ENCODE measurements at regions not wholly inside any gene's neighbourhood (a gene's known extent, or its start where the extent isn't known, plus 50 kb on each side); places are given as distances from the start of the nearest gene placed in this dataset.
A peak's percentile ranks its signal among the peaks of the same experiment; 100 is the strongest.

DNA sequence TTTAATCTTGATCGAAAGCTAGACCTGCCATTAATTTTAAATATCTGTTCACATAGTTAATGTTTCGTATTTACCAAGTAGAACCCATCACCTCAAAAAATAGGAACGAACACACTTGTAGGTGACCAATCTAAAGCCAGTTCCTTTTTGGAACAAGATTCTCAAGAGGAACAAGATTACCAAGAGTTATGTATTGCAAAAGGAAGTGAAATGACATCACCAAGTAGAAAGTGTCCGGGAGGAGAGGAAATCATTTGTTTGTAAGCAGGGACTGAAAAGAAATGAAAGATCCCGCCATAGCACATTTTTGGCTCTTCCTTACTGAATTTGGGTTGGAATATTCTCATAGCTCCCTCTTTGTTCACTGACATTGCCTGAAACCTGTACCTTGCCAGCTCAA, 1200.5 kb downstream of the SORCS1 start:
- H3K4me3 ChIP-seq (ENCODE audit: low read length) = no peak overlapping the region
- no peaks in the 10 kb centered on the region for H3K36me3 ChIP-seq (ENCODE audit: insufficient read depth, low read length)
- H3K27me3 ChIP-seq (ENCODE audit: insufficient read depth, low read length) = no peaks in the 10 kb centered on the region
- H3K4me1 ChIP-seq (ENCODE audit: insufficient read depth, low read length) = peaks cover 5% of the 10 kb centered on the region
- H3K9me3 ChIP-seq (ENCODE audit: low read length) = no peaks in the 10 kb centered on the region
- H2AFZ ChIP-seq (ENCODE audit: low read depth, low read length) = no peak overlapping the region

- Histone ChIP-seq H3K9me3 (ENCODE audit: low read length) (no peaks in the 10 kb centered on the region), H2AFZ (ENCODE audit: low read depth, low read length) (no peak overlapping the region), H3K36me3 (ENCODE audit: insufficient read depth, low read length) (no peaks in the 10 kb centered on the region), H3K4me1 (ENCODE audit: insufficient read depth, low read length) (peaks cover 5% of the 10 kb centered on the region), H3K4me3 (ENCODE audit: low read length) (no peak overlapping the region), H3K27me3 (ENCODE audit: insufficient read depth, low read length) (no peaks in the 10 kb centered on the region)
Measured at GRCh38 chr10:105963334-105963884, 1201.1 kb downstream of the SORCS1 start.

GRCh38 chr10:105956550-105956949, 1208.0 kb downstream of the SORCS1 start:
- H3K4me3 ChIP-seq (ENCODE audit: low read length) = no peak overlapping the region
- H3K4me1 ChIP-seq (ENCODE audit: insufficient read depth, low read length) = peaks cover 12% of the 10 kb centered on the region
- H2AFZ ChIP-seq (ENCODE audit: low read depth, low read length) = no peak overlapping the region
- H3K36me3 ChIP-seq (ENCODE audit: insufficient read depth, low read length) = no peaks in the 10 kb centered on the region
- no peaks in the 10 kb centered on the region for H3K27me3 ChIP-seq (ENCODE audit: insufficient read depth, low read length)
- H3K9me3 ChIP-seq (ENCODE audit: low read length) = no peaks in the 10 kb centered on the region

DNA sequence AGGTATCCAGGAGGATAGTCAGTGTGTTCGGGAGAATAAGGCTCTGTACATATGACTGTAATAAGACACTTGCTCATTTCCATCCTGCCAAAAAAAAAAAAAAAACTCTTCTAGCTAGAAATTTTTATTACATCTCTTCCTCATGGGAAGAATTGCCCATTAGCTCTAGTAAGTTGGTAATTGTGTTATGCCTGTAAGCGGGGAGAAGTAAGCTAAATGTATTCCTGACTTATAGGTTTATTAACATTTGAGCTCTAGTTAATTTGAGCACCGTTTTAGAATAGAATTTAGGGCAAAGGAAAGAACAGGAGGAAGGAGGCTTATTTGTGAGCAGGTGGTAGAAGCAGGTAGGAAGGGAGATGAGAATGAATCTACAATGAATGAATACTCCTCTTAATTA, 1210.6 kb downstream of the SORCS1 start:
- no peaks in the 10 kb centered on the region for H3K27me3 ChIP-seq (ENCODE audit: insufficient read depth, low read length)
- H3K9me3 ChIP-seq (ENCODE audit: low read length) = no peaks in the 10 kb centered on the region
- H2AFZ ChIP-seq (ENCODE audit: low read depth, low read length) = no peak overlapping the region
- H3K4me3 ChIP-seq (ENCODE audit: low read length) = no peak overlapping the region
- H3K36me3 ChIP-seq (ENCODE audit: insufficient read depth, low read length) = no peaks in the 10 kb centered on the region
- peaks cover 12% of the 10 kb centered on the region for H3K4me1 ChIP-seq (ENCODE audit: insufficient read depth, low read length)

DNA sequence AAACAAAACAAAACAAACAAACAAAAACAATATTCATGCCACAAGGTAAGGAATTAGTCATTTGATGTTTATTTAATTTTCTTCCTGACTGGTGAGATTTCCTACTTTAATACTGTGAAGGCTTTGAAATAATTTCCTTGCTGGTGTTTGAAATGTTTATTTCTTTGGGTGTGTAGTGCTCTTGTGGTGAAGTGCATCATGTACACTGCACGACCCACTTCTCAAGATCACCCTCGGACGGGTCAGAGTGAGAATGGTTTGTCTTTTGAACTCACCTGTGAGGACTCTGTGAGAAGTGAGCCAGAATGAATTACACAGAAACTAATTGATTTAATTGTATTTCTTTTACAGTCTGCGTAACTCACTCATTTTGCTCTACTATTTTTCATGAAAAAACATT, 1211.5 kb downstream of the SORCS1 start:
- Histone ChIP-seq H3K27me3 (ENCODE audit: insufficient read depth, low read length) (no peaks in the 10 kb centered on the region), H3K9me3 (ENCODE audit: low read length) (no peaks in the 10 kb centered on the region), H3K4me1 (ENCODE audit: insufficient read depth, low read length) (peaks cover 12% of the 10 kb centered on the region), H3K4me3 (ENCODE audit: low read length) (no peak overlapping the region), H3K36me3 (ENCODE audit: insufficient read depth, low read length) (no peaks in the 10 kb centered on the region), H2AFZ (ENCODE audit: low read depth, low read length) (peak overlapping the region; percentile 65)

DNA sequence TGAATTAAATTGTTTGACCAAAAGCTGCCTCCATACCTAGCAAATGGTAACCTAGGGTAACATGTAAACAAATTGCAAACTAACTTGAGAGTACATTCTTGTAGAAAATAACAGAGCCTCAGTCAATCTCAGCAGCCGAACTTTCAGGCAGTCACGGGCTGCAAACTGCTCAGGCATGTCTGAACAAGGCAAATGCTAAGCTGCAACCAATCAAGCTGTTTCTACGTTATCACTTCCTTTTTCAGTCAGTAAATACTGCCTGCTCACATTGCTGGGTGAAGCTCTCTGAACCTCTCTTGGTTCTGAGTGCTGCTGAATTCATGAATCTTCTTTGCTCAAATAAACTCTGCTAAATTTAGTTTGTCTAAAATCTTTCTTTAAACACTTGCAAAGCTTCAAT, 1212.4 kb downstream of the SORCS1 start:
- no peaks in the 10 kb centered on the region for H3K9me3 ChIP-seq (ENCODE audit: low read length)
- H3K4me1 ChIP-seq (ENCODE audit: insufficient read depth, low read length) = peaks cover 12% of the 10 kb centered on the region
- peak overlapping the region; percentile 65 for H2AFZ ChIP-seq (ENCODE audit: low read depth, low read length)
- no peaks in the 10 kb centered on the region for H3K27me3 ChIP-seq (ENCODE audit: insufficient read depth, low read length)
- H3K36me3 ChIP-seq (ENCODE audit: insufficient read depth, low read length) = no peaks in the 10 kb centered on the region
- H3K4me3 ChIP-seq (ENCODE audit: low read length) = no peak overlapping the region

DNA sequence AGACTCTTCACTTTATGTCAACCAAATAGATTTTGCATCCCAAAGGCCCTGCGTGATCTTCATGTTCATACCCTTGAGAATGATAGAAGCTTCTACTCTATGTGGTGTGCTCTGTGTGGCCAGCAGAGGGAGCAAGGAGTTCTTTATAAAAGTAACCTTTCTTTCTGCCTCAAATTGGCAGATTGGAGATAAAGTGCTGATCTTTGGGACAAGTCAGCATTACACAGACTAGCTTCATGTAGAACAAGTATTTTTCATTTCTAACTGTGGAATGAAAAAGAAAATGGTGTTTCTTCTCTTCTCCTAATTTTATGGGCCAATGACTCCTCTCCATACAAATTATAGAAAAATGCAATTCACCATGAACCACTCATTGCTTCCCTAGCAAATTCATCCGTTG, 1214.1 kb downstream of the SORCS1 start:
- H3K4me3 ChIP-seq (ENCODE audit: low read length) = no peak overlapping the region
- no peaks in the 10 kb centered on the region for H3K27me3 ChIP-seq (ENCODE audit: insufficient read depth, low read length)
- no peaks in the 10 kb centered on the region for H3K36me3 ChIP-seq (ENCODE audit: insufficient read depth, low read length)
- peaks cover 12% of the 10 kb centered on the region for H3K4me1 ChIP-seq (ENCODE audit: insufficient read depth, low read length)
- H3K9me3 ChIP-seq (ENCODE audit: low read length) = no peaks in the 10 kb centered on the region
- no peak overlapping the region for H2AFZ ChIP-seq (ENCODE audit: low read depth, low read length)

- no peak overlapping the region for H2AFZ ChIP-seq (ENCODE audit: low read depth, low read length)
- no peak overlapping the region for H3K4me3 ChIP-seq (ENCODE audit: low read length)
- no peaks in the 10 kb centered on the region for H3K36me3 ChIP-seq (ENCODE audit: insufficient read depth, low read length)
- no peaks in the 10 kb centered on the region for H3K9me3 ChIP-seq (ENCODE audit: low read length)
- H3K27me3 ChIP-seq (ENCODE audit: insufficient read depth, low read length) = no peaks in the 10 kb centered on the region
- H3K4me1 ChIP-seq (ENCODE audit: insufficient read depth, low read length) = peaks cover 12% of the 10 kb centered on the region
Measured at GRCh38 chr10:105949721-105950120, 1214.8 kb downstream of the SORCS1 start.

GRCh38 chr10:105925045-105925785, 1239.3 kb downstream of the SORCS1 start:
- H3K27me3 ChIP-seq (ENCODE audit: insufficient read depth, low read length) = no peaks in the 10 kb centered on the region
- no peaks in the 10 kb centered on the region for H3K4me1 ChIP-seq (ENCODE audit: insufficient read depth, low read length)
- H3K36me3 ChIP-seq (ENCODE audit: insufficient read depth, low read length) = no peaks in the 10 kb centered on the region
- H3K9me3 ChIP-seq (ENCODE audit: low read length) = no peaks in the 10 kb centered on the region
- H3K4me3 ChIP-seq (ENCODE audit: low read length) = no peak overlapping the region
- H2AFZ ChIP-seq (ENCODE audit: low read depth, low read length) = no peak overlapping the region

GRCh38 chr10:105921348-105921747, 1243.2 kb downstream of the SORCS1 start:
- Histone ChIP-seq H3K4me3 (ENCODE audit: low read length) (no peak overlapping the region), H3K4me1 (ENCODE audit: insufficient read depth, low read length) (no peaks in the 10 kb centered on the region), H2AFZ (ENCODE audit: low read depth, low read length) (no peak overlapping the region), H3K9me3 (ENCODE audit: low read length) (no peaks in the 10 kb centered on the region), H3K27me3 (ENCODE audit: insufficient read depth, low read length) (no peaks in the 10 kb centered on the region), H3K36me3 (ENCODE audit: insufficient read depth, low read length) (no peaks in the 10 kb centered on the region)

- Histone ChIP-seq H2AFZ (ENCODE audit: low read depth, low read length) (no peak overlapping the region), H3K4me3 (ENCODE audit: low read length) (no peak overlapping the region), H3K4me1 (ENCODE audit: insufficient read depth, low read length) (no peaks in the 10 kb centered on the region), H3K9me3 (ENCODE audit: low read length) (no peaks in the 10 kb centered on the region), H3K27me3 (ENCODE audit: insufficient read depth, low read length) (no peaks in the 10 kb centered on the region), H3K36me3 (ENCODE audit: insufficient read depth, low read length) (no peaks in the 10 kb centered on the region)
Measured at GRCh38 chr10:105914432-105914831, 1250.1 kb downstream of the SORCS1 start.

- no peaks in the 10 kb centered on the region for H3K4me1 ChIP-seq (ENCODE audit: insufficient read depth, low read length)
- H3K36me3 ChIP-seq (ENCODE audit: insufficient read depth, low read length) = no peaks in the 10 kb centered on the region
- no peak overlapping the region for H2AFZ ChIP-seq (ENCODE audit: low read depth, low read length)
- no peaks in the 10 kb centered on the region for H3K9me3 ChIP-seq (ENCODE audit: low read length)
- H3K27me3 ChIP-seq (ENCODE audit: insufficient read depth, low read length) = no peaks in the 10 kb centered on the region
- H3K4me3 ChIP-seq (ENCODE audit: low read length) = no peak overlapping the region
Measured at GRCh38 chr10:105908701-105909100, 1255.8 kb downstream of the SORCS1 start.

DNA sequence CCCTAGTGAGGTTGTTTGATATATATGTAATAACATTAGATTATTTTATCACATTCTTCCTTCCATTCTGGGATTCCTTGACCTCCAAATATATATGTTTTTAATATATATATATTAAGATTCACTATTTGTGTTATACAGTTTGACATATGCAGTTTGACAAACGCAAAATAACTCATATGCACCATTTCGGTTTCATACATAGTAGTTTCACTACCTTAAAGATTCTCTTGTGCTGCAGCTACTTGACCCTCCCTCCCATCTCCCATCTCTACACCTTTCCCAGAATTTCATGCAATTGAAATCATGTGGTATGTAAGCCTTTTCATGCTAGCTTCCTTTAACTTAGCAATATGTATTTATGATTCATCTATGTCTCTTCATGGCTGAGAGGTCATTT, 1244.4 kb downstream of the SORCS3 start:
- no peaks in the 10 kb centered on the region for H3K27me3 ChIP-seq (ENCODE audit: insufficient read depth, low read length)
- no peaks in the 10 kb centered on the region for H3K36me3 ChIP-seq (ENCODE audit: insufficient read depth, low read length)
- no peaks in the 10 kb centered on the region for H3K4me1 ChIP-seq (ENCODE audit: insufficient read depth, low read length)
- no peak overlapping the region for H2AFZ ChIP-seq (ENCODE audit: low read depth, low read length)
- no peaks in the 10 kb centered on the region for H3K9me3 ChIP-seq (ENCODE audit: low read length)
- H3K4me3 ChIP-seq (ENCODE audit: low read length) = no peak overlapping the region

DNA sequence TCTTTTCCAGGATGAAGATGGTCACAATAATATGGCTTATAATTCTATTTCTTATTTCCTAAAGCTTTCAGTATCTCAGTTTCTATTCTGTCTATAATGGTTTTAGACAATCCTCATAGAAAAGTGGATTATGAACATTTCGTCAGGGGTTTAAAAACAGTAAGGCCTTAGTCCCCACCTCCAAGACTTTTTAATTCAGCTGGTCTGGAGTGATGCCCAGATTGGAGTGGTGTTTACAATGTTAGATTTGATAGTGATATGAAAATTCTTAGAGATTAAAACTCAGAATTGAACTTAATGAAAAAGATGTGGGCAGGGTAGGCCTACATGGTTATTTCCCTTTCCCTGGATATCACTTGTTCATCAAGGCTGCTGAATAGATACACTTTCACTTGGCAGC, 1238.3 kb downstream of the SORCS3 start:
- Histone ChIP-seq H2AFZ (ENCODE audit: low read depth, low read length) (no peak overlapping the region), H3K4me3 (ENCODE audit: low read length) (no peak overlapping the region), H3K36me3 (ENCODE audit: insufficient read depth, low read length) (no peaks in the 10 kb centered on the region), H3K9me3 (ENCODE audit: low read length) (no peaks in the 10 kb centered on the region), H3K4me1 (ENCODE audit: insufficient read depth, low read length) (no peaks in the 10 kb centered on the region), H3K27me3 (ENCODE audit: insufficient read depth, low read length) (no peaks in the 10 kb centered on the region)

Measured in neuron (in vitro differentiated cells).